SIG-M5 (cell line): ENCODE measurements at regions not wholly inside any gene's neighbourhood (a gene's known extent, or its start where the extent isn't known, plus 50 kb on each side); places are given as distances from the start of the nearest gene placed in this dataset.
"Not testable (repeated sequence)": the region's sequence is repeated elsewhere in the genome, so short reads cannot be mapped to it uniquely, and the experiment has no call there.

Experiments used
- DNase-seq: peaks from one replicate; lab custom pipeline; 2025; lab: John Stamatoyannopoulos, UW

GRCh38 chr7:25597946-25598345, 369.7 kb upstream of the NPVF start:
- no peak for DNase-seq

GRCh38 chr7:25598765-25599164, 370.5 kb upstream of the NPVF start:
- DNase-seq = no peak

DNA sequence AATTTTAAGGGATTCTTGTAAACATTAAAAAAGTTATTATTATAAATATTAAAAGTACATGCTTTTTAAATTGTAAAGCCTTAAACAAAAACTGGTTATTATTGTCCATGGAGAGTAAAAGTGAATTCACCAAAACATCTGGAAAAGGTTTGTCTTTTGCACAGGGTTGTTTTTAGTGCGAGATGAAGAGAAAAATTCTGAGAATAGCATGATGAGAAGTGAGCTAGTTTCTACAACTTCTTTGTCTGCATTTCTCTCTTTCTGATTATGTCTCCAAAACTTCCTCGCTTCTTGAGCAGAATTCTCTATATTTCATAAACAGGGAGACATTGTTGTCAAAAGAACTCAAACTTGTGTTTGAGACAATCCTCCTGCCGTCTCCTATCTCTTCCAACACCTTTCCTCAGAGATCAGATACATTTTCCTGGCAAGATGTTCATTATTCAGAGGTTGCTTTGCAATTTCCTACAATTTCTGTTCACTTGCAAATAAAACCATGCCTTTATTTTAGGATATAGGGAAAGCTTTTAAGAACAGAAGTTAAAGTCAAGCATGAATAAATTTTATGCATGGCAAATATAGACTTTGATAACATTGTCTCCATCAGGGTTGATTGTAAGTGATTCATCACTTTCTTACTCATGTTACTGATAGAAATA, 372.1 kb upstream of the NPVF start:
- no peak for DNase-seq

GRCh38 chr7:25602730-25603426, 374.6 kb upstream of the NPVF start:
- DNase-seq = not testable (repeated sequence)

DNA sequence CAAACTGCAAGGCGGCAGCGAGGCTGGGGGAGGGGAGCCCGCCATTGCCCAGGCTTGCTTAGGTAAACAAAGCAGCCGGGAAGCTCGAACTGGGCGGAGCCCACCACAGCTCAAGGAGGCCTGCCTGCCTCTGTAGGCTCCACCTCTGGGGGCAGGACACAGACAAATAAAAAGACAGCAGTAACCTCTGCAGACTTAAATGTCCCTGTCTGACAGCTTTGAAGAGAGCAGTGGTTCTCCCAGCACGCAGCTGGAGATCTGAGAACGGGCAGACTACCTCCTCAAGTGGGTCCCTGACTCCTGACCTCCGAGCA, 375.1 kb upstream of the NPVF start:
- DNase-seq = not testable (repeated sequence)

- no peak for DNase-seq
Measured at GRCh38 chr7:25611196-25611595, 382.9 kb upstream of the NPVF start.

DNA sequence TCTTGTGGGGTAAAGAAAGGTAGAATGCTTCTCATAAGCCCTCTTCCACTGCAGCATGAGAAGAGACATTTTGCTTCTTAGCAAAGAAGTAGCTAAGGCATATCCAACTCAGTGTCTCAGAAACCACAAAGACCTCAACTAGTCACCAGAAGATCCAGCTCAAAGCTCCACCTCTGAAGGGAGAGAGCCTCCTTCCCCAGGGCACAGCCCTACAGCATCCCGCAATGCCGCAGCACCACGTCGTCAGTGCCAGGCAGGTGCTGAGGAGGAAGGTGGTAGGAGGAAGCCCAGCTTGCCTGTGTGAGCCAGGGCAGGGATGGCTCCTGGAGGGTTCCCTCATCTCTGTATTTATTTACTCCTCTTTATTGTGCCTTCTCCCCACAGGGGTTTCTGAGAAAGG, 385.6 kb upstream of the NPVF start:
- DNase-seq = peak; percentile 19

- DNase-seq = no peak
Measured at GRCh38 chr7:25614415-25614814, 386.1 kb upstream of the NPVF start.

- DNase-seq = peak; percentile 22
Measured at GRCh38 chr7:25615003-25615402, 386.7 kb upstream of the NPVF start.

GRCh38 chr7:25615593-25615992, 387.3 kb upstream of the NPVF start:
- DNase-seq = peak; percentile 7

- no peak for DNase-seq
Measured at GRCh38 chr7:25617214-25617613, 388.9 kb upstream of the NPVF start.

DNA sequence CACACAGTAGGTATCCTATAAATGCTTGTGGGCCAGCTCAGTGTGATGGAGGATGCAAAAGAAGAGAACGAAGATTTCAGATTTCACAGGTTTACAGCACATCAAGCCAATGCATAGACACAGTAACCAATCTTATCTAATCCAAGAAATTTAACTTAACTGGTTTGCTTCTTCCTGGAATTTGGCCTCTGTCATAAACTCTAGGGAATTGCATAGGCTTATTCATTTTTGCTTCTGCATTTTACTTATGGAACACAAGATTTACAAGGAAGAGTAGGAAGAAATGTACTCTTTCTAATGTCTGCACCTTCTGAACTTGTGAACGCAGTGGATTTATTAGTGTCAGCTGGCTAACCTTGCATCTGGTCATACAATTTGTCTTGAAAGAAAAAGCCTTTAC, 389.4 kb upstream of the NPVF start:
- DNase-seq = no peak

DNA sequence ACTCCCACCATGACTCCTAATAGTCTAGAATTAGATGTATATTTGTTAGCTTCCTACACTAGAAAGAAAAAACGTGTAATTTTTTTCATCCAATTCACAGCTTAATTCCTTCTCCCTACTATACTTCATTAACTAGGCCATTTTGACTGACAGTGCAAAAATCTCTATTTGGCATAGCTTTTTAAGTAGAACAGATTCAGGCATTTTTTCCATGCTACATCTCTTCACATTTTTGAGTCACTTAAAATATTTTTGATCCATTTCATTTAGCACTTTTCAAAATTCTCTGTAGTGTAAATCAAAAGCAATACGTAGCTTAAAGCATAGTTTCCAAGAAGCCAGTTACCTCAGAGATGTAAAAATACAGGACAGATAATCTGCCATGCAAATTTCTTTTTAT, 391.1 kb upstream of the NPVF start:
- no peak for DNase-seq

- DNase-seq = peak; percentile 74
Measured at GRCh38 chr7:25619963-25620799, 391.9 kb upstream of the NPVF start.

GRCh38 chr7:25621993-25622392, 393.7 kb upstream of the NPVF start:
- no peak for DNase-seq

DNA sequence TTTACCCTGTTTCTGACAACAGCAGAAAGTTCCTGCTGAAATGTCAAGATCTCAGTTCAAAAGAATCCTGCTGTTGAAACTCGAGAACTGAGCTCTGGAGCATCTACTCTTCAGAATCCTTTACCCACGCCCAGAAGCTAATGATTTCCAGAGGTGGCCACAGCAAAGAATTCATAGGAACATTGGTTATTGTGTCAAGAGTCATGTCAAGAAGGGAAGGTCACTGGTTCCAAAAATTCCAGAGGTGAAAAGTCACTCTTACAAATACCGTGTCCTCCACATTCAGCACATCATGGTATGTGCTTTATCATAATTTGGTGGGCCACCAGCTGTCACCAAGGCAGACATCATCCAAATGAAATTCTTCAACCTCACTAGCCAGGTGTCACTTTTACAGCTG, 394.4 kb upstream of the NPVF start:
- no peak for DNase-seq

- DNase-seq = no peak
Measured at GRCh38 chr7:25624051-25624450, 395.8 kb upstream of the NPVF start.

GRCh38 chr7:25624833-25625232, 396.5 kb upstream of the NPVF start:
- no peak for DNase-seq

GRCh38 chr7:25625306-25625992, 397.2 kb upstream of the NPVF start:
- DNase-seq = no peak

DNA sequence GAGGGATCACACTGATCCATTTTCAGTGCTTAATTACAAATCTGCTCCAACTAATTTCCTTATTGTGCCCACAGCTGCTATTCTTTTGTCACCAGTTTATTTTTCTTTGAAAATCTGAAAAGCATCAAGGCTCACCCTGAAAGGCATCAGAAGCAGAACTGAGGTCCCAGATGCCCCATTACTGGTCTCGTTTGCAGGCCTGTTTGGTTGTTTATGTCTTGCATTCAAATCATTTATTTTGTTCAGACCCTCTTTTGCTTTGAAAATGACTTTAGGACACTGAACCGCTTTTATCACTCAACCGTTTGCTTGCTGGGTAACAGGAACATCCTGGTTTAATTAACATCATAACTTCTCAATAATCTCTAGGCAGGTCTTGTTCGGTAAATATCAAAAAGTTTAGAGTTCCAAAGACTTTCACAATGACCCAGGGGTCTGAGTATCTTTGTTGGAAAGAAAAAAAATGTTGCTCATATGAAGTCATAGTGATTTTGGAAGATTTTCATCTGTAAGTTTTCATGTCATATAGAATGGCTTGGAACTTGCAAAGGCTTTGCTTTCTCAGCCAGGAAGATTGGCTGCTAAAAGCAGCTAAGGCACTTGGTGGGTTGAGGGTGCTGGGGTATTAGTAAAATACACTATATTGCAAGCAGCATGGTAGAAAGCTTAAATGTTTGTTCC, 398.3 kb upstream of the NPVF start:
- DNase-seq = no peak

- no peak for DNase-seq
Measured at GRCh38 chr7:25628446-25628845, 400.2 kb upstream of the NPVF start.

- no peak for DNase-seq
Measured at GRCh38 chr7:25632616-25633015, 404.3 kb upstream of the NPVF start.
